ENCODE measurements at regions not wholly inside any gene's neighbourhood (a gene's known extent, or its start where the extent isn't known, plus 50 kb on each side); places are given as distances from the start of the nearest gene placed in this dataset.

- TF ChIP-seq CTCF (IDR thresholded peaks at IDR 0.05; ENCODE audit: insufficient read depth, low read depth, low read length), result no peak
- no peak for TF ChIP-seq EZH2 (IDR thresholded peaks at IDR 0.05; ENCODE audit: insufficient read depth, low read length)
Measured at GRCh38 chr6:27111743-27112142, 135.8 kb upstream of the PRSS16 start.

Measured in astrocyte (in vitro differentiated cells and primary cell).